Parathyroid adenoma (tissue), 2 donors: ENCODE measurements at regions not wholly inside any gene's neighbourhood (a gene's known extent, or its start where the extent isn't known, plus 50 kb on each side); places are given as distances from the start of the nearest gene placed in this dataset.

Source experiments
- H2AFZ ChIP-seq: fragments of 300-600 bp; sonication (generic); one replicate; pipeline ENCODE4 v1.7.0; 2017; ENCODE audit warnings: antibody characterized with exemption, mild to moderate bottlenecking
- H3K27ac ChIP-seq: fragments of 300-600 bp; sonication (generic); one replicate; pipeline ENCODE4 v1.7.0; 2017
- H3K27me3 ChIP-seq: fragments of 300-600 bp; sonication (generic); one replicate; pipeline ENCODE4 v1.7.0; 2017; ENCODE audit warnings: low read length; ENCODE audit not compliant: control insufficient read depth, insufficient read depth
- H3K36me3 ChIP-seq: fragments of 300-600 bp; sonication (generic); one replicate; pipeline ENCODE4 v1.7.0; 2017; ENCODE audit warnings: low read length; ENCODE audit not compliant: control insufficient read depth, insufficient read depth
- H3K4me1 ChIP-seq: fragments of 300-600 bp; sonication (generic); one replicate; pipeline ENCODE4 v1.7.0; 2017; ENCODE audit warnings: control low read depth
- H3K4me2 ChIP-seq: fragments of 300-600 bp; sonication (generic); one replicate; pipeline ENCODE4 v1.7.0; 2017; ENCODE audit warnings: low read length
- H3K4me3 ChIP-seq: fragments of 300-600 bp; sonication (generic); one replicate; pipeline ENCODE4 v1.7.0; 2017; ENCODE audit warnings: low read depth, low read length
- H3K79me2 ChIP-seq: fragments of 300-600 bp; sonication (generic); one replicate; pipeline ENCODE4 v1.7.0; 2017; ENCODE audit warnings: control low read depth
- H3K9ac ChIP-seq: fragments of 300-600 bp; sonication (generic); one replicate; pipeline ENCODE4 v1.7.0; 2017; ENCODE audit warnings: mild to moderate bottlenecking
- H3K9me3 ChIP-seq: fragments of 300-600 bp; sonication (generic); one replicate; pipeline ENCODE4 v1.7.0; 2017; ENCODE audit warnings: low read length; ENCODE audit not compliant: control insufficient read depth
- CTCF ChIP-seq: fragments of 300-600 bp; sonication (generic); IDR thresholded peaks from one replicate; pipeline ENCODE4 v1.7.0; 2017; ENCODE audit warnings: antibody characterized with exemption, mild to moderate bottlenecking
- donor health status: primary hyperparathyroidism.

DNA sequence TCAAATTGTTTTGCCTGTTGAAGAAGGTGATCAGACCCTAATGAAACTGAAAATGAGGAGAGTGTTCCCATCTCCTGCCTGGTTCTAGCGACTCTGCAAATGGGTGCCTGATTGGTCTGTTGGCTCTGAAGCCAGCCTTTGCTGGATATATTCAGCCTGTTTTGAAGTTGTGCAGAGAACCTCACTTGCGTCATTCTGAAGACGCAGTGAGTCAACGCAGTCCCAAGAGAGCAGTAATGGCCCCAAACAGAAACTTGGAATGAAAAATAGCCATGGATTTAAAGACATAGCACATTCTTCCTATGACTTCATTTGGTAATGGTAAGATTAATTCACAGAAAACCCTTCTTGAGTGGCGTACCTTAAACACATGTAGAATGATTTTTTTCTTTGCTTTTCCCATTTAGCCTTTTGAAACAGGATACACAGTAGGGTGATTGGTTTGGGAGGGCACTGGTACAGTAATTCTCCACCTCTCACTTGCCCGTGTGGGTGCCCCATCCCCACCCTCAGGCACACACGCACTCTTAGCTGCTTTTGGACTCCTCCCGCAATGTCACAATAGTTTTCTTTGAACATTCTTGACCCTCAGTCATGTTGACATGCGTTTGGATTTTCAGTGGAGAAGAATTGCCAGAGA, 54.1 kb upstream of the ABL1 start:
- no peak overlapping the region for H3K9ac ChIP-seq

GRCh38 chr9:130781569-130781968, 53.5 kb upstream of the ABL1 start:
- H3K36me3 ChIP-seq, result no peaks in the 10 kb centered on the region

More for the DNA sequence above, 54.1 kb upstream of the ABL1 start:
- Histone ChIP-seq H3K4me2 (peak overlapping the region; percentile 23), H3K27ac (peak overlapping the region; percentile 72), H3K36me3 (no peaks in the 10 kb centered on the region), H2AFZ (no peak overlapping the region), H3K4me1 (no peaks in the 10 kb centered on the region), H3K27me3 (no peaks in the 10 kb centered on the region), H3K9me3 (no peaks in the 10 kb centered on the region), H3K79me2 (peaks cover 22% of the 10 kb centered on the region), H3K4me3 (no peak overlapping the region)
- TF ChIP-seq CTCF, result no peak

GRCh38 chr9:130782886-130783530, 52.0 kb upstream of the ABL1 start:
- no peaks in the 10 kb centered on the region for H3K27me3 ChIP-seq
- H3K27ac ChIP-seq, result peak overlapping the region; percentile 47
- no peak overlapping the region for H3K9ac ChIP-seq
- no peak overlapping the region for H2AFZ ChIP-seq
- TF ChIP-seq CTCF, result no peak
- H3K4me3 ChIP-seq, result no peak overlapping the region
- H3K4me1 ChIP-seq, result no peaks in the 10 kb centered on the region
- peaks cover 35% of the 10 kb centered on the region for H3K79me2 ChIP-seq
- no peak overlapping the region for H3K4me2 ChIP-seq
- H3K9me3 ChIP-seq, result no peaks in the 10 kb centered on the region
- no peaks in the 10 kb centered on the region for H3K36me3 ChIP-seq

More at GRCh38 chr9:130781569-130781968, 53.5 kb upstream of the ABL1 start:
- H3K27ac ChIP-seq, result peak overlapping the region; percentile 72
- H3K79me2 ChIP-seq, result peaks cover 23% of the 10 kb centered on the region
- H3K27me3 ChIP-seq, result no peaks in the 10 kb centered on the region
- no peak overlapping the region for H2AFZ ChIP-seq
- no peaks in the 10 kb centered on the region for H3K4me1 ChIP-seq
- H3K9ac ChIP-seq, result no peak overlapping the region
- H3K9me3 ChIP-seq, result no peaks in the 10 kb centered on the region
- H3K4me2 ChIP-seq, result no peak overlapping the region
- TF ChIP-seq CTCF, result no peak
- no peak overlapping the region for H3K4me3 ChIP-seq

- TF ChIP-seq CTCF, result no peak
- Histone ChIP-seq H3K9me3 (no peaks in the 10 kb centered on the region), H3K9ac (no peak overlapping the region), H3K27me3 (no peaks in the 10 kb centered on the region), H3K79me2 (peaks cover 44% of the 10 kb centered on the region), H3K4me2 (no peak overlapping the region), H2AFZ (no peak overlapping the region), H3K4me3 (no peak overlapping the region), H3K4me1 (no peaks in the 10 kb centered on the region), H3K36me3 (no peaks in the 10 kb centered on the region), H3K27ac (no peak overlapping the region)
Observed at GRCh38 chr9:130785053-130785452, 50.0 kb upstream of the ABL1 start.
